Activated B cell treated with CpG ODN at 0.5 μM for 24 hours (primary cell): ENCODE measurements at regions not wholly inside any gene's neighbourhood (a gene's known extent, or its start where the extent isn't known, plus 50 kb on each side); places are given as distances from the start of the nearest gene placed in this dataset.

Source experiments
- ATAC-seq: fragments of 200-7000 bp; cut with Tn5 transposase; one replicate; pipeline ENCODE4 v1.10.0; 2021; ENCODE audit warnings: low read depth, mild to moderate bottlenecking, moderate library complexity
- CTCF ChIA-PET: fragments of 350-600 bp; sonication (Branson Sonifier 250); formaldehyde crosslinking; loops from one replicate; lab custom pipeline; 2021; ENCODE audit warnings: antibody characterized with exemption; lab: Charles Lee
- POLR2A ChIA-PET: fragments of 350-600 bp; sonication (Branson Sonifier 250); formaldehyde crosslinking; loops from one replicate; lab custom pipeline; 2021; ENCODE audit warnings: antibody characterized with exemption; lab: Charles Lee
- DNase-seq: peaks from one replicate; pipeline ENCODE4 v3.0.0; 2022
- H3K27ac Mint-ChIP-seq: one replicate; pipeline ENCODE4 v1.8.0; 2020; ENCODE audit warnings: mixed read lengths
- H3K27me3 Mint-ChIP-seq: one replicate; pipeline ENCODE4 v1.8.0; 2021; ENCODE audit warnings: mixed read lengths
- H3K36me3 Mint-ChIP-seq: one replicate; pipeline ENCODE4 v1.8.0; 2021; ENCODE audit warnings: low read depth, mixed read lengths
- H3K4me1 Mint-ChIP-seq: one replicate; pipeline ENCODE4 v1.8.0; 2021; ENCODE audit warnings: mixed read lengths
- H3K4me3 Mint-ChIP-seq: one replicate; pipeline ENCODE4 v1.8.0; 2020; ENCODE audit warnings: mild to moderate bottlenecking, mixed read lengths
- H3K9me3 Mint-ChIP-seq: one replicate; pipeline ENCODE4 v1.8.0; 2020; ENCODE audit warnings: mixed read lengths
- intact Hi-C: fragments of 100-400 bp; cut with micrococcal nuclease; formaldehyde crosslinking; loops from one replicate; pipeline ENCODE4 v1.15.1; 2024
- TF ChIP-seq, protein P1 (sequence below): fragments of 200-600 bp; IDR thresholded peaks from one replicate; pipeline ENCODE4 v1.8.0; 2022; ENCODE audit warnings: antibody characterized with exemption, mild to moderate bottlenecking

DNA sequence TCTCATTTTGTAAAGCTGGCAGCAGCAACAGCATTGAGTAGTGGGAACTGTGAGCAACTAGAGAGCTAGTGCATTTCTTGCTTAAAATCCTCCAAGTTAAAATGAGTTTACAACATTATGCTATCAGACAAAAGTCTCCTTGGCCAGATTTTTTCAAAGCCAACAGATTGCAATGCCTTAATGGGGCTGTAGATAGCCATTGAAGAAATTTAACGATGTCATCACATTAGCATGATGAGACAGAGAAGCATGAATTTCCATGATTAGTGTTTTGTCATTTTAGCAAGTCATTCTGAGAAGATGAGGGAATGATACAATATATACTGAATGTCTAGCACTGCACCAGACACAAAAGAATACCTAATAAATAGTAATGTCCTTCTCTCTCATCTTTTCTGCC is 307.5 kb upstream of the REG3G start:
- Mint-ChIP-seq H3K27me3 (no peaks in the 10 kb centered on the region), H3K4me3 (no peak overlapping the region), H3K36me3 (no peaks in the 10 kb centered on the region), H3K4me1 (no peaks in the 10 kb centered on the region), H3K9me3 (no peaks in the 10 kb centered on the region), H3K27ac (no peak overlapping the region)
- ATAC-seq, result no peak
- ChIA-PET POLR2A (no interaction called here), CTCF (no interaction called here)
- TF ChIP-seq, protein P1, sequence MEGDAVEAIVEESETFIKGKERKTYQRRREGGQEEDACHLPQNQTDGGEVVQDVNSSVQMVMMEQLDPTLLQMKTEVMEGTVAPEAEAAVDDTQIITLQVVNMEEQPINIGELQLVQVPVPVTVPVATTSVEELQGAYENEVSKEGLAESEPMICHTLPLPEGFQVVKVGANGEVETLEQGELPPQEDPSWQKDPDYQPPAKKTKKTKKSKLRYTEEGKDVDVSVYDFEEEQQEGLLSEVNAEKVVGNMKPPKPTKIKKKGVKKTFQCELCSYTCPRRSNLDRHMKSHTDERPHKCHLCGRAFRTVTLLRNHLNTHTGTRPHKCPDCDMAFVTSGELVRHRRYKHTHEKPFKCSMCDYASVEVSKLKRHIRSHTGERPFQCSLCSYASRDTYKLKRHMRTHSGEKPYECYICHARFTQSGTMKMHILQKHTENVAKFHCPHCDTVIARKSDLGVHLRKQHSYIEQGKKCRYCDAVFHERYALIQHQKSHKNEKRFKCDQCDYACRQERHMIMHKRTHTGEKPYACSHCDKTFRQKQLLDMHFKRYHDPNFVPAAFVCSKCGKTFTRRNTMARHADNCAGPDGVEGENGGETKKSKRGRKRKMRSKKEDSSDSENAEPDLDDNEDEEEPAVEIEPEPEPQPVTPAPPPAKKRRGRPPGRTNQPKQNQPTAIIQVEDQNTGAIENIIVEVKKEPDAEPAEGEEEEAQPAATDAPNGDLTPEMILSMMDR, result no peak
- intact Hi-C loops, result no loop called here
- DNase-seq, result no peak

GRCh38 chr2:78718473-78718872 is 307.0 kb upstream of the REG3G start:
- ATAC-seq (no peak), DNase-seq (no peak)
- TF ChIP-seq, protein P1, result no peak
- ChIA-PET CTCF (no interaction called here), POLR2A (no interaction called here)
- Mint-ChIP-seq H3K9me3 (no peaks in the 10 kb centered on the region), H3K4me3 (no peak overlapping the region), H3K27ac (no peak overlapping the region), H3K27me3 (no peaks in the 10 kb centered on the region), H3K4me1 (no peaks in the 10 kb centered on the region), H3K36me3 (no peaks in the 10 kb centered on the region)
- intact Hi-C loops, result no loop called here

DNA sequence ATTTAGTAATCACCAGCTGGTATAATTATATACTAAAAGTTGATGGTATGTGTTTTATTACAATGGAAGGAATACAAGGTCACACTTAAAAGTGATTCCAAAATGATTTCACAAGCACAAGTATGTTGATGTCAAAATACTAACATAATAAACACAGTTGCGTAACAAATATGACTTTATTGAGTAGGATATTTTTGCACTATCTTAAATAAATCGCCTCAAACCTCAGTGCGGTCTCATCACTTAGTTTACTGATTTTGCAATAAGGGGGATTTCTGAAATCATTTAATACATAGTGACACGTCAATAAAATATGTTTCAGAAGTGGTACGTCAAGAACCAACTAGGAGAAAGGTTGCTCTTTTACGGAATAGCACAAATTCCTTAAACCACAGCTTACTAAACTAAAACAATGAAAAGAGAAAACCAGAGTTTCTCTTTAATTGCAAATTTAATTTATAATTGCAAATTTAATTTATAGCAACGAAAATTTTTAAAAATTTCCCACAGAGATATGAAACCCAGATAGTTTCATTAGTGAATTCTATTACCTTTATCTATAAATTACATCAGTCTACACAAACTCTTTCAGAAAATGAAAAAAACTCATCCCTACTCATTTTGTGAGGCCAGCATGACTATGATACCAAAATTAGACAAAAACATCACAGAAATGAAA is 304.0 kb upstream of the REG3G start:
- H3K9me3 Mint-ChIP-seq, result no peaks in the 10 kb centered on the region
- intact Hi-C loops, result no loop called here
- TF ChIP-seq, protein P1, result no peak
- ATAC-seq (no peak), DNase-seq (no peak)
- H3K4me1 Mint-ChIP-seq, result no peaks in the 10 kb centered on the region
- CTCF ChIA-PET, result no interaction called here
- no peak overlapping the region for H3K27ac Mint-ChIP-seq
- no peaks in the 10 kb centered on the region for H3K36me3 Mint-ChIP-seq
- POLR2A ChIA-PET, result no interaction called here
- H3K27me3 Mint-ChIP-seq, result no peaks in the 10 kb centered on the region
- no peak overlapping the region for H3K4me3 Mint-ChIP-seq

GRCh38 chr2:78734221-78734620 is 291.3 kb upstream of the REG3G start:
- no peak for ATAC-seq
- Mint-ChIP-seq H3K4me1 (no peaks in the 10 kb centered on the region), H3K27ac (no peak overlapping the region), H3K9me3 (no peaks in the 10 kb centered on the region), H3K27me3 (no peaks in the 10 kb centered on the region), H3K36me3 (no peaks in the 10 kb centered on the region), H3K4me3 (no peak overlapping the region)
- POLR2A ChIA-PET, result no interaction called here
- no peak for DNase-seq
- intact Hi-C loops, result no loop called here
- CTCF ChIA-PET, result no interaction called here
- TF ChIP-seq, protein P1, result no peak

DNA sequence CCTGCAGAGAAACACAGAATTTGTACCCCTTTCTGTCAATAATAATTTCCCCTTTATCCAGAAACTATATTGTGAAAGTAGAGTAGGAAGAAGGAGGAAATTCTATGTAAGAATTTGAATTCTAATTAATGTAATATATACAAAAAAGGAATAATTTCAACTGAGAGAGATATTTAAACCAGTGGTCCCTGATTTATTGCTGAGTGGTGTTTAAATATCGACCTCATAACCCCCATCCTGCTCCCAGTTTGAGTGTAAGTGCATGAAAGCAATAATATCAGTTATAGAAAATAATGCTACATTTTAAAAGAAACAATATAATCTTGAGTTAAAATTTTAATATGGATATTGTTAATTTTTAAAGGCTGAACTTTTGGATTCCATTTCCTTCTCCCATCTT is 286.2 kb upstream of the REG3G start:
- DNase-seq (no peak), ATAC-seq (no peak)
- ChIA-PET CTCF (no interaction called here), POLR2A (no interaction called here)
- no peaks in the 10 kb centered on the region for H3K36me3 Mint-ChIP-seq
- H3K9me3 Mint-ChIP-seq, result peaks cover 7% of the 10 kb centered on the region
- TF ChIP-seq, protein P1, result no peak
- H3K27me3 Mint-ChIP-seq, result no peaks in the 10 kb centered on the region
- H3K4me3 Mint-ChIP-seq, result no peak overlapping the region
- H3K27ac Mint-ChIP-seq, result no peak overlapping the region
- intact Hi-C loops, result no loop called here
- H3K4me1 Mint-ChIP-seq, result no peaks in the 10 kb centered on the region
